Central memory CD8-positive, alpha-beta T cell (primary cell): ENCODE measurements at regions not wholly inside any gene's neighbourhood (a gene's known extent, or its start where the extent isn't known, plus 50 kb on each side); places are given as distances from the start of the nearest gene placed in this dataset.
"Not testable (repeated sequence)": the region's sequence is repeated elsewhere in the genome, so short reads cannot be mapped to it uniquely, and the experiment has no call there.

Experiments
- ATAC-seq: fragments of 150-1000 bp; cut with Tn5 transposase; replicated peaks from 2 replicates; pipeline ENCODE4 v1.10.0; 2022; ENCODE audit warnings: mild to moderate bottlenecking, moderate FRiP score, moderate number of reproducible peaks; ENCODE audit not compliant: poor library complexity, severe bottlenecking; ENCODE audit errors: extremely low read depth
- DNase-seq, 2 donors: peaks; one replicate each; pipeline ENCODE4 v3.0.0; 2021; ENCODE audit warnings: low spot score in 2 of 2
- H3K27ac Mint-ChIP-seq: one replicate; pipeline ENCODE4 v1.8.0; 2022; ENCODE audit warnings: low read depth, mild to moderate bottlenecking, moderate library complexity, mixed read lengths
- H3K27me3 Mint-ChIP-seq: one replicate; pipeline ENCODE4 v1.8.0; 2022; ENCODE audit warnings: mixed read lengths
- H3K36me3 Mint-ChIP-seq: one replicate; pipeline ENCODE4 v1.8.0; 2022; ENCODE audit warnings: mild to moderate bottlenecking, moderate library complexity, mixed read lengths; ENCODE audit not compliant: insufficient read depth
- H3K4me1 Mint-ChIP-seq: one replicate; pipeline ENCODE4 v1.8.0; 2022; ENCODE audit warnings: mixed read lengths
- H3K4me3 Mint-ChIP-seq: one replicate; pipeline ENCODE4 v1.8.0; 2022; ENCODE audit warnings: mild to moderate bottlenecking, moderate library complexity, mixed read lengths
- H3K9me3 Mint-ChIP-seq: one replicate; pipeline ENCODE4 v1.8.0; 2022; ENCODE audit warnings: mixed read lengths

GRCh38 chr5:85320495-85320894 lies 935.8 kb upstream of the EDIL3 start:
- DNase-seq (no peak), ATAC-seq (no peak)
- Mint-ChIP-seq H3K9me3 (peaks cover 11% of the 10 kb centered on the region), H3K36me3 (peaks cover 1% of the 10 kb centered on the region), H3K4me1 (no peaks in the 10 kb centered on the region), H3K4me3 (no peak overlapping the region), H3K27me3 (no peaks in the 10 kb centered on the region), H3K27ac (no peak overlapping the region)

DNA sequence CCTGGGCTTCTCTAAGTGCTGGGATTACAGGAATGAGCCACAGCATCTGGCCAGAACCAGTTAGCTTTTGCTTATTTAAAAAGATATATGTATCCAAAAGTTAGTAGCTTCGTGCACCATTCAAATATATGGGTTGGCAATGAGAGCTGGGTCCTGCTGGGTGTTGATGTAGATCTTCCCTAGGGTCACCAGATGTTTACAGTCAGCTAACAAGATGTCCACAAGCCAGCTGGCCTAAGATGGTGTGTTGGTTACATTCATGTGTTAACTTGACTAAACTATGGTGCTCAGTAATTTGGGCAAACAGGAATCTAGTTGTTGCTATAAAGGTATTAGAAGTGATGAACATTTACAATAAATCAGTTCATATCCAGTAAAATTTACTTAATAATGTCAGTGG lies 948.6 kb upstream of the EDIL3 start:
- no peak overlapping the region for H3K4me3 Mint-ChIP-seq

DNA sequence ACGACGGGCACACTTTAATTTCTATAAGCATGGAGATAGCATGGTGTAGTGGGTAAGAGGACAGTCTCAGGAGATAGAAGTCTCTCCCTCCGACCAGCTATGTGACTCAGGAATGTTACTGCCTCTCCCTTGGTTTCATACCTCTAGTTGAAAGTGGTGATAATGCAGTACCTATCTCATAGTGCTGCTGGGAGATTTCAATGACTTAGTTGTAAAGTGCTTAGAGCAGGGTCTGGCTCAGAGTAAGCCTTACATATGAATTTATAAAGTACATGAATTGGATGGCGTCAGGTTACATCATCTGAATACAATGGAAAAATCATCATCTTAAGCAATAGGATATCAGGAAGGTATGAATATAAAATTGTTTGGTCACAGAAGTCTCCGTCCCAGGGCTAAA lies 952.8 kb upstream of the EDIL3 start:
- ATAC-seq (no peak), DNase-seq (no peak)
- H3K36me3 Mint-ChIP-seq = no peaks in the 10 kb centered on the region
- H3K4me1 Mint-ChIP-seq = no peaks in the 10 kb centered on the region
- H3K4me3 Mint-ChIP-seq = no peak overlapping the region
- no peaks in the 10 kb centered on the region for H3K27me3 Mint-ChIP-seq
- no peak overlapping the region for H3K27ac Mint-ChIP-seq
- H3K9me3 Mint-ChIP-seq = peaks cover 21% of the 10 kb centered on the region

More for the DNA sequence above, 948.6 kb upstream of the EDIL3 start:
- Mint-ChIP-seq H3K9me3 (peaks cover 20% of the 10 kb centered on the region), H3K27me3 (no peaks in the 10 kb centered on the region), H3K27ac (no peak overlapping the region), H3K4me1 (no peaks in the 10 kb centered on the region), H3K36me3 (no peaks in the 10 kb centered on the region)
- no peak for DNase-seq
- no peak for ATAC-seq

GRCh38 chr5:85340790-85341189 lies 956.1 kb upstream of the EDIL3 start:
- Mint-ChIP-seq H3K36me3 (no peaks in the 10 kb centered on the region), H3K27ac (no peak overlapping the region), H3K4me3 (no peak overlapping the region), H3K4me1 (no peaks in the 10 kb centered on the region), H3K27me3 (no peaks in the 10 kb centered on the region), H3K9me3 (peaks cover 35% of the 10 kb centered on the region)
- DNase-seq (no peak), ATAC-seq (no peak)

- no peaks in the 10 kb centered on the region for H3K4me1 Mint-ChIP-seq
- H3K36me3 Mint-ChIP-seq = no peaks in the 10 kb centered on the region
- ATAC-seq (no peak), DNase-seq (no peak)
- no peaks in the 10 kb centered on the region for H3K27me3 Mint-ChIP-seq
- H3K27ac Mint-ChIP-seq = no peak overlapping the region
- peaks cover 25% of the 10 kb centered on the region for H3K9me3 Mint-ChIP-seq
- no peak overlapping the region for H3K4me3 Mint-ChIP-seq
These were observed 961.1 kb upstream of the EDIL3 start for GRCh38 chr5:85345818-85346217.

DNA sequence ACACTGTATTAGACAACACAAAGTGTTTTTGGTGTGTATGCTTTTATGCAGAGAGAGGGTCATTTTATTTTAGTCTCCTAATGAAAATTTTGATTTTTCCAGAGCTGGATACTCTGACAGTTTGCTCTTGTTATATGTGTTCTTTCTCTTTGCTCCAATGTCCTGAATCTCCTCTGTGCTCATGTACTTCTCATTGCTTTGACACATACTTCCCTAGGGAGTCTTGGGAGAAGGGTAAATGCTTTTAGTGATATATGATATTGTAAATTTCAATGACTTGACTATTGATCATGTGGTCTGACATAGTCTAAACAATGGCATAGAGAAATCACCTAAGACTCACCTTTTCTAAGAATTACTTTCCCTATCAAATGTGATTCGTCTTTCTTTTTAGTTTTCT lies 972.6 kb upstream of the EDIL3 start:
- Mint-ChIP-seq H3K27me3 (no peaks in the 10 kb centered on the region), H3K4me1 (no peaks in the 10 kb centered on the region), H3K9me3 (peaks cover 11% of the 10 kb centered on the region), H3K36me3 (no peaks in the 10 kb centered on the region), H3K4me3 (no peak overlapping the region), H3K27ac (no peak overlapping the region)
- no peak for ATAC-seq
- no peak for DNase-seq

- H3K36me3 Mint-ChIP-seq = no peaks in the 10 kb centered on the region
- no peak overlapping the region for H3K27ac Mint-ChIP-seq
- no peaks in the 10 kb centered on the region for H3K27me3 Mint-ChIP-seq
- ATAC-seq (no peak), DNase-seq (no peak)
- H3K4me3 Mint-ChIP-seq = no peak overlapping the region
- no peaks in the 10 kb centered on the region for H3K9me3 Mint-ChIP-seq
- H3K4me1 Mint-ChIP-seq = no peaks in the 10 kb centered on the region
These were observed 990.8 kb upstream of the EDIL3 start for GRCh38 chr5:85375525-85375924.

DNA sequence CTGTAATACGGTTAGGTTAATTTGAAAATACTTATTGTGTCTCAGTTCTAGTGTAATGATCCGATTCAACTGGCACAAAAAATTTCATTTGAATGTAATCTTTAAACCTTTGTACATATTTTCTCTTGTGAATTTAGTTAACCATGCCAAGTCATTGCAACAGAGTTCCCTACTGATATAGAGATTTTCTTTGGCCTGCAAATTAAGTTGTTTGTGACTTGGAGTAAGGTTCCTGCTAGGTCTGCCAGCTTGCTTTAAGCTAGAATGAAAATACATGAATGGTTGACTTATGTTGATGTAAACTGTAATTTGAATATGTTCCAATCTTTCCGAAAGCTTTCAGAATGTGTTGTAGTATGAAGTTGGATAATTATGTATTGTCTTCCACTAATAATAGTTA lies 1004.1 kb upstream of the EDIL3 start:
- no peak overlapping the region for H3K27ac Mint-ChIP-seq
- peaks cover 16% of the 10 kb centered on the region for H3K9me3 Mint-ChIP-seq
- H3K36me3 Mint-ChIP-seq = no peaks in the 10 kb centered on the region
- ATAC-seq (no peak), DNase-seq (no peak)
- H3K4me3 Mint-ChIP-seq = no peak overlapping the region
- H3K4me1 Mint-ChIP-seq = no peaks in the 10 kb centered on the region
- H3K27me3 Mint-ChIP-seq = no peaks in the 10 kb centered on the region

GRCh38 chr5:85392309-85392708 lies 1007.6 kb upstream of the EDIL3 start:
- ATAC-seq, H3K4me1 Mint-ChIP-seq, DNase-seq, H3K36me3 Mint-ChIP-seq, H3K4me3 Mint-ChIP-seq, H3K27me3 Mint-ChIP-seq, H3K9me3 Mint-ChIP-seq, H3K27ac Mint-ChIP-seq: not testable (repeated sequence)

DNA sequence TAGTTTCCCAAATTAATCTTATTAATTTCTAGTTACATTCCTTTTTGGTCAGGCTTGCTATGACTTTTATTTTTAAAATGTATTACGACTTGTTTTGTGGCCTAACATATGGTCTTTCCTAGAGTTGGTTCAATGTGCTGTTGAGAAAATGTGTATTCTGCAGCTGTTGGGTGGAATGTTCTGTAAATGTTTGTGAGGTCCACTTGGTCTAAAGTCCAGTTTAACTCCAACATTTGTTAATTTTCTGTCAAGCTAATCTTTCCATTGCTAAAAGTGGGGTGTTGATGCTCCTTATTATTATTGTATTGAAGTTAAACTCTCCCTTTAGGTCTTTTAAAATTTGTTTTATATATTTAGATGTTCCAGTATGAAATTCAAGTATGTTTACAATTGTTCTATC lies 1010.8 kb upstream of the EDIL3 start:
- H3K36me3 Mint-ChIP-seq = no peaks in the 10 kb centered on the region

DNA sequence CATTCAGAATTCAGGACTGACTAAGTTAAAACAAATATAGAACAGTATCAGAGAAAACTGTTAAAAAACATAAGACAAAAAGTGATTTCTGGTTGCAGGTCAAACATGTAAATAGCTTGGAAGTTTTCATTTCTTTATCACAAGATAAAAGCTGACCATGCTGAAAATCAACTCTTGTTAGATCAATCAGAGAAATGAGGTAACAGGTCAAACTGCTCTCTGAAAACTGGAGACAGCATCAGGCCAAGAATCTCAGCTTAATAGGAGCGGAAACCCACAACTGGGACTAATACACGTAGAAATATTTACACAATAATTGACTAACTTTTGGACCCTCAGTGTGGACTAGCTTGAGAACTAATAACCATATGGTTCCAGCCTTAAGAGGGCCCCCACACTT lies 1012.8 kb upstream of the EDIL3 start:
- ATAC-seq = no peak
- Mint-ChIP-seq H3K36me3 (no peaks in the 10 kb centered on the region), H3K4me3 (no peak overlapping the region), H3K9me3 (no peaks in the 10 kb centered on the region), H3K4me1 (no peaks in the 10 kb centered on the region), H3K27me3 (no peaks in the 10 kb centered on the region), H3K27ac (no peak overlapping the region)
- DNase-seq = no peak

More for the DNA sequence above, 1010.8 kb upstream of the EDIL3 start:
- no peak for DNase-seq
- Mint-ChIP-seq H3K27me3 (no peaks in the 10 kb centered on the region), H3K27ac (no peak overlapping the region), H3K4me3 (no peak overlapping the region), H3K9me3 (no peaks in the 10 kb centered on the region), H3K4me1 (no peaks in the 10 kb centered on the region)
- no peak for ATAC-seq

DNA sequence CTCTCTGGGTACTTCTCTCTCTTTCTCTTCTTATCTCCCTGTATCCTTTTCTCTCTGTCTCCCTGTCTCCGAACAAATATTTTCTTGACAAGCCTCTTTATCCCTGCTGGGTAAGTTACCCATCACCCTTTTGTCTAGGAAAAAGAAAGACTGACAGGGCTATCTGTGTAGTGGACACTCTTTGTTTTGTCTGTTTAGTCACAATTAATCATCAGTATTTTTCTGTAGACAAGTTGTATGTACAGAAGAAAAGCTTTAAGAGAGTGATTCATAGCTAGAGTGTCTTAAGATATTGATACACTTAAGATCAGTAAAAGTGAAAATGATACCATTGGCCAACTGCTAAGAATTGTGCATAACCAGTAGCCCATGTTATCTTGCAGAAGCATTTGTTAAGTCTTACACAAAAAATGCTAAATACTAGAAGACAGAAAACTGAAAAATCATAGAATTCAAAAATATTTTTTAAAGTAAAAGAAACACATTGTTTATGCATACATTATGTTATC lies 1043.8 kb upstream of the EDIL3 start:
- Mint-ChIP-seq H3K4me1 (no peaks in the 10 kb centered on the region), H3K27ac (no peak overlapping the region), H3K27me3 (no peaks in the 10 kb centered on the region), H3K9me3 (peaks cover 19% of the 10 kb centered on the region), H3K4me3 (no peak overlapping the region), H3K36me3 (peaks cover 1% of the 10 kb centered on the region)
- DNase-seq = no peak
- ATAC-seq = no peak

DNA sequence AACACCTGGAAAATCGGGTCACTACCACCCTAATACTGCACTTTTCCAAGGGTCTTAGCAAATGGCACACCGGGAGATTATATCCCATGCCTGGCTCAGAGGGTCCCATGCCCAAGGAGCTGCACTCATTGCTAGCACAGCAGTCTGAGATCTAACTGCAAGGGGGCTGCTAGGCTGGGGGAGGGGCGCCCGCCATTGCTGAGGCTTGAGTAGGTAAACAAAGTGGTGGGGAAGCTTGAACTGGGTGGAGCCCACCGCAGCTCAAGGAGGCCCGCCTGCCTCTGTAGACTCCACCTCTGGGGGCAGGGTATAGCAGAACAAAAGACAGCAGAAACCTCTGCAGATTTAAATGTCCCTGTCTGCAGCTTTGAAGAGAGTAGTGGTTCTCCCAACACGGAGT lies 1047.0 kb upstream of the EDIL3 start:
- not testable (repeated sequence) for ATAC-seq, DNase-seq

DNA sequence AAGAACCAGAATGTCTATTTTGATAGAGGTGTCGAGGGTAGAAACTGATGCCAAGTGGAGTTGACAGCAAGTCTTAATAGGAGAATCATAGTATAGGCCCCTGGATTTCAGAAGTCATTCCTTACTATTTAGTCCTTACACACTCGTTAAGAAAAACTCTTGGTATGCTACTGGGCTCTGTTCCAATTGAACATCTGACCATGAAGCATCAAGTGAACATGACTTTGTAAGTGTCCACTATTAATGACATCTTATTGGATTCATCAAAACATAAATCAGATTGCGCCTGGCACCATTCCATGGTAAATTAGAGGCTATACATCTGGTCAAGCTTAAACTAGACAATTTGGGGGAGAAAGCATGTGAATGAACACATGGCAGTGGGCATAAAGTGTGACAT lies 1056.5 kb upstream of the EDIL3 start:
- H3K36me3 Mint-ChIP-seq = no peaks in the 10 kb centered on the region
- no peak overlapping the region for H3K4me3 Mint-ChIP-seq
- DNase-seq (no peak), ATAC-seq (no peak)
- H3K27ac Mint-ChIP-seq = no peak overlapping the region
- H3K27me3 Mint-ChIP-seq = no peaks in the 10 kb centered on the region
- H3K4me1 Mint-ChIP-seq = no peaks in the 10 kb centered on the region
- peaks cover 13% of the 10 kb centered on the region for H3K9me3 Mint-ChIP-seq

More for the DNA sequence above, 1047.0 kb upstream of the EDIL3 start:
- H3K9me3 Mint-ChIP-seq = peaks cover 20% of the 10 kb centered on the region
- H3K27me3 Mint-ChIP-seq, H3K4me1 Mint-ChIP-seq, H3K27ac Mint-ChIP-seq, H3K36me3 Mint-ChIP-seq, H3K4me3 Mint-ChIP-seq: not testable (repeated sequence)
